WI38 (cell line): ENCODE measurements at regions not wholly inside any gene's neighbourhood (a gene's known extent, or its start where the extent isn't known, plus 50 kb on each side); places are given as distances from the start of the nearest gene placed in this dataset.

ENCODE experiments used
- H3K4me3 ChIP-seq: 2 replicates; pipeline ENCODE4 v1.5.1; 2011; ENCODE audit warnings: low read depth, mild to moderate bottlenecking, control low read depth, low read length
- CTCF ChIP-seq: IDR thresholded peaks from 2 replicates; pipeline ENCODE4 v1.5.1; 2012; ENCODE audit warnings: low read depth, mild to moderate bottlenecking, control low read depth, low read length

GRCh38 chr5:126335886-126336285 lies 87.3 kb upstream of the GRAMD2B start:
- H3K4me3 ChIP-seq = no peak overlapping the region
- TF ChIP-seq CTCF = no peak

GRCh38 chr5:126338635-126339034 lies 84.6 kb upstream of the GRAMD2B start:
- TF ChIP-seq CTCF = no peak
- no peak overlapping the region for H3K4me3 ChIP-seq

- H3K4me3 ChIP-seq = no peak overlapping the region
- TF ChIP-seq CTCF = peak; percentile 46; the same call in 1 of the 2 replicates
Measured at GRCh38 chr5:126339215-126339805, 83.9 kb upstream of the GRAMD2B start.

GRCh38 chr5:126341906-126342630 lies 81.1 kb upstream of the GRAMD2B start:
- TF ChIP-seq CTCF = no peak
- no peak overlapping the region for H3K4me3 ChIP-seq

- no peak for TF ChIP-seq CTCF
- H3K4me3 ChIP-seq = no peak overlapping the region
Measured at GRCh38 chr5:126348855-126349635, 74.2 kb upstream of the GRAMD2B start.

GRCh38 chr5:126351153-126351552 lies 72.1 kb upstream of the GRAMD2B start:
- H3K4me3 ChIP-seq = no peak overlapping the region
- no peak for TF ChIP-seq CTCF
